ENCODE measurements at regions not wholly inside any gene's neighbourhood (a gene's known extent, or its start where the extent isn't known, plus 50 kb on each side); places are given as distances from the start of the nearest gene placed in this dataset.

DNA sequence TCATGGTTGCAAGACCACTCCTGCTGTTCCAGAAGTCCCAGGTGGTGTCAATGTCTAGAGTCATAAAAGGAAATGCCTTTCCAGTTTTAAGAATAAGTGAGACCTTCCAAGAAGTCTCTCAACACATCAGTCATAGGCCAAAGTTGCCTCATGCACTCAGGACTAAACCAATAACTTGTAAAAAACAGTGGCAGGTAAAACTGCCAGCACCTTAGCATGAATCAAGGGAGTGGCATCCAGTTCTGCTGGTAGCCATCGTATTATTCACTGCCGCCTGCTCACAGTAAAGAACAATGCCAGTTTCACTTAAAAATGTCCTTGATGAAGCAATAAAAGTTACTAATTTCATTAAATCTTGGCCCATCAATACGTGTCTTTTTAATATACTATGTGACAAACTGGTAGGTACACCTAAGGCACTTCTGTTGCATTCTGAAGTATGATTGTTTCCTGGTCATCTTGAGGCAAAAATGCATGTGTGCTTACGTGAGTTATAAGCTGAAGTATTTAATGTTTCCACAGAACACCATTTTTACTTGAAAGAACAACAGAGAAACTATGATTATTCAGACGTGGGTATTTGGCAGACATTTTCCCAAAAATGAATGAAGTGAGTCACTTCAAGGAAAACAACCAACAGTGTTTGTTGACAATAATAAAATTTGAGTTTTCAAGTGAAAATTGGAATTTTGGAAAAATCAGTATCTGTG is 125.2 kb upstream of the SNX19 start:
- TF ChIP-seq, protein P1, sequence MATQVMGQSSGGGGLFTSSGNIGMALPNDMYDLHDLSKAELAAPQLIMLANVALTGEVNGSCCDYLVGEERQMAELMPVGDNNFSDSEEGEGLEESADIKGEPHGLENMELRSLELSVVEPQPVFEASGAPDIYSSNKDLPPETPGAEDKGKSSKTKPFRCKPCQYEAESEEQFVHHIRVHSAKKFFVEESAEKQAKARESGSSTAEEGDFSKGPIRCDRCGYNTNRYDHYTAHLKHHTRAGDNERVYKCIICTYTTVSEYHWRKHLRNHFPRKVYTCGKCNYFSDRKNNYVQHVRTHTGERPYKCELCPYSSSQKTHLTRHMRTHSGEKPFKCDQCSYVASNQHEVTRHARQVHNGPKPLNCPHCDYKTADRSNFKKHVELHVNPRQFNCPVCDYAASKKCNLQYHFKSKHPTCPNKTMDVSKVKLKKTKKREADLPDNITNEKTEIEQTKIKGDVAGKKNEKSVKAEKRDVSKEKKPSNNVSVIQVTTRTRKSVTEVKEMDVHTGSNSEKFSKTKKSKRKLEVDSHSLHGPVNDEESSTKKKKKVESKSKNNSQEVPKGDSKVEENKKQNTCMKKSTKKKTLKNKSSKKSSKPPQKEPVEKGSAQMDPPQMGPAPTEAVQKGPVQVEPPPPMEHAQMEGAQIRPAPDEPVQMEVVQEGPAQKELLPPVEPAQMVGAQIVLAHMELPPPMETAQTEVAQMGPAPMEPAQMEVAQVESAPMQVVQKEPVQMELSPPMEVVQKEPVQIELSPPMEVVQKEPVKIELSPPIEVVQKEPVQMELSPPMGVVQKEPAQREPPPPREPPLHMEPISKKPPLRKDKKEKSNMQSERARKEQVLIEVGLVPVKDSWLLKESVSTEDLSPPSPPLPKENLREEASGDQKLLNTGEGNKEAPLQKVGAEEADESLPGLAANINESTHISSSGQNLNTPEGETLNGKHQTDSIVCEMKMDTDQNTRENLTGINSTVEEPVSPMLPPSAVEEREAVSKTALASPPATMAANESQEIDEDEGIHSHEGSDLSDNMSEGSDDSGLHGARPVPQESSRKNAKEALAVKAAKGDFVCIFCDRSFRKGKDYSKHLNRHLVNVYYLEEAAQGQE (IDR thresholded peaks at IDR 0.05; ENCODE audit: insufficient replicate concordance, low read depth): no peak
- TF ChIP-seq, protein P2, sequence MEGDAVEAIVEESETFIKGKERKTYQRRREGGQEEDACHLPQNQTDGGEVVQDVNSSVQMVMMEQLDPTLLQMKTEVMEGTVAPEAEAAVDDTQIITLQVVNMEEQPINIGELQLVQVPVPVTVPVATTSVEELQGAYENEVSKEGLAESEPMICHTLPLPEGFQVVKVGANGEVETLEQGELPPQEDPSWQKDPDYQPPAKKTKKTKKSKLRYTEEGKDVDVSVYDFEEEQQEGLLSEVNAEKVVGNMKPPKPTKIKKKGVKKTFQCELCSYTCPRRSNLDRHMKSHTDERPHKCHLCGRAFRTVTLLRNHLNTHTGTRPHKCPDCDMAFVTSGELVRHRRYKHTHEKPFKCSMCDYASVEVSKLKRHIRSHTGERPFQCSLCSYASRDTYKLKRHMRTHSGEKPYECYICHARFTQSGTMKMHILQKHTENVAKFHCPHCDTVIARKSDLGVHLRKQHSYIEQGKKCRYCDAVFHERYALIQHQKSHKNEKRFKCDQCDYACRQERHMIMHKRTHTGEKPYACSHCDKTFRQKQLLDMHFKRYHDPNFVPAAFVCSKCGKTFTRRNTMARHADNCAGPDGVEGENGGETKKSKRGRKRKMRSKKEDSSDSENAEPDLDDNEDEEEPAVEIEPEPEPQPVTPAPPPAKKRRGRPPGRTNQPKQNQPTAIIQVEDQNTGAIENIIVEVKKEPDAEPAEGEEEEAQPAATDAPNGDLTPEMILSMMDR (IDR thresholded peaks at IDR 0.05; ENCODE audit: insufficient read depth, low read length): no peak
- TF ChIP-seq GABPA (IDR thresholded peaks at IDR 0.05; ENCODE audit: low read depth) (no peak), POLR2AphosphoS5 (IDR thresholded peaks at IDR 0.05; ENCODE audit: low read depth) (no peak), SPI1 (IDR thresholded peaks at IDR 0.05; ENCODE audit: borderline replicate concordance, low read depth) (no peak)

Measured in HL-60 (cell line).